ENCODE measurements at regions not wholly inside any gene's neighbourhood (a gene's known extent, or its start where the extent isn't known, plus 50 kb on each side); places are given as distances from the start of the nearest gene placed in this dataset.

GRCh38 chr9:38179965-38180364 is 110.9 kb upstream of the SHB start:
- no peak overlapping the region for H3K4me3 Mint-ChIP-seq
- H3K36me3 ChIP-seq (ENCODE audit: control insufficient read depth, insufficient read depth, low read length) = no peaks in the 10 kb centered on the region
- DNase-seq (no peak), ATAC-seq (no peak)
- no peaks in the 10 kb centered on the region for H3K9me3 ChIP-seq (ENCODE audit: control insufficient read depth, insufficient read depth, low read length)
- peaks cover 7 to 23% of the 10 kb centered on the region in 2 donors for H3K4me1 Mint-ChIP-seq
- TF ChIP-seq, protein P1, sequence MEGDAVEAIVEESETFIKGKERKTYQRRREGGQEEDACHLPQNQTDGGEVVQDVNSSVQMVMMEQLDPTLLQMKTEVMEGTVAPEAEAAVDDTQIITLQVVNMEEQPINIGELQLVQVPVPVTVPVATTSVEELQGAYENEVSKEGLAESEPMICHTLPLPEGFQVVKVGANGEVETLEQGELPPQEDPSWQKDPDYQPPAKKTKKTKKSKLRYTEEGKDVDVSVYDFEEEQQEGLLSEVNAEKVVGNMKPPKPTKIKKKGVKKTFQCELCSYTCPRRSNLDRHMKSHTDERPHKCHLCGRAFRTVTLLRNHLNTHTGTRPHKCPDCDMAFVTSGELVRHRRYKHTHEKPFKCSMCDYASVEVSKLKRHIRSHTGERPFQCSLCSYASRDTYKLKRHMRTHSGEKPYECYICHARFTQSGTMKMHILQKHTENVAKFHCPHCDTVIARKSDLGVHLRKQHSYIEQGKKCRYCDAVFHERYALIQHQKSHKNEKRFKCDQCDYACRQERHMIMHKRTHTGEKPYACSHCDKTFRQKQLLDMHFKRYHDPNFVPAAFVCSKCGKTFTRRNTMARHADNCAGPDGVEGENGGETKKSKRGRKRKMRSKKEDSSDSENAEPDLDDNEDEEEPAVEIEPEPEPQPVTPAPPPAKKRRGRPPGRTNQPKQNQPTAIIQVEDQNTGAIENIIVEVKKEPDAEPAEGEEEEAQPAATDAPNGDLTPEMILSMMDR (IDR thresholded peaks at IDR 0.05) = no peak
- no peak overlapping the region for H3K4me3 ChIP-seq (ENCODE audit: low read length)
- H3K27me3 Mint-ChIP-seq (ENCODE audit: low read depth in 2 of 2) = peaks cover 0 to 2% of the 10 kb centered on the region in 2 donors
- no peaks in the 10 kb centered on the region for H3K9me3 Mint-ChIP-seq
- no peak overlapping the region for H3K27ac ChIP-seq (ENCODE audit: low read length)
- intact Hi-C loops (cut with micrococcal nuclease) = no loop called here
- no peaks in the 10 kb centered on the region for H3K27me3 ChIP-seq (ENCODE audit: control insufficient read depth, insufficient read depth, low read length)
- no peak overlapping the region for H3K27ac Mint-ChIP-seq
- H3K36me3 Mint-ChIP-seq = no peaks in the 10 kb centered on the region
- WGBS (ENCODE audit: insufficient coverage) = 93% methylated on average over 3 of the region's 3 CpGs
- peaks cover 3% of the 10 kb centered on the region for H3K4me1 ChIP-seq (ENCODE audit: control insufficient read depth, insufficient read depth, low read length)

DNA sequence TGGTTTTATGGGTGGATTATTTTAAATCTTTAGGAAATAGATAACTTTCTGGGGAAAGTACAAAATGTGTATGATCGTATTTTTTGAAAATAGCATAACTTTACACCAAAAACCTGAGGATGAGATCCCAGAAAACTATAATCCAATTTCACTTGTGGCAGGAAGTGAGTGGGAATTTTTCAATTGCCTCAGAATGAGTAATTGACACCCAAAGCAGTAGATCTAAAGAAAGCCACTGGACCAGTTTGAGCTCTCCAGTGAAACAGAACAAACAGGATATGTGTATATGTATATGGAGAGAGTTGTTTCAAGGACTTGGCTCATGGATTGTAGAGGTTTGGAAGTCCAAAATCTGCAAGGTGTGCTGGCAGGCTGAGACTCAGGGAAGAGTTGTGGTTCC is 109.2 kb upstream of the SHB start:
- no peak for DNase-seq
- TF ChIP-seq, protein P1 (IDR thresholded peaks at IDR 0.05) = no peak
- peak overlapping the region in 1 of 2 donors; percentile 47 for H3K27ac Mint-ChIP-seq
- Histone ChIP-seq H3K27ac (ENCODE audit: low read length) (no peak overlapping the region), H3K4me3 (ENCODE audit: low read length) (no peak overlapping the region), H3K4me1 (ENCODE audit: control insufficient read depth, insufficient read depth, low read length) (peaks cover 3% of the 10 kb centered on the region), H3K9me3 (ENCODE audit: control insufficient read depth, insufficient read depth, low read length) (no peaks in the 10 kb centered on the region), H3K27me3 (ENCODE audit: control insufficient read depth, insufficient read depth, low read length) (no peaks in the 10 kb centered on the region), H3K36me3 (ENCODE audit: control insufficient read depth, insufficient read depth, low read length) (no peaks in the 10 kb centered on the region)
- no peaks in the 10 kb centered on the region for H3K9me3 Mint-ChIP-seq
- H3K27me3 Mint-ChIP-seq (ENCODE audit: low read depth in 2 of 2) = peaks cover 4 to 7% of the 10 kb centered on the region in 2 donors
- peaks cover 7 to 23% of the 10 kb centered on the region in 2 donors for H3K4me1 Mint-ChIP-seq
- H3K4me3 Mint-ChIP-seq = no peak overlapping the region
- no peaks in the 10 kb centered on the region for H3K36me3 Mint-ChIP-seq
- ATAC-seq = no peak
- intact Hi-C loops (cut with micrococcal nuclease) = no loop called here
- no CpG with 5 or more reads among the region's 1 CpG for WGBS (ENCODE audit: insufficient coverage)

DNA sequence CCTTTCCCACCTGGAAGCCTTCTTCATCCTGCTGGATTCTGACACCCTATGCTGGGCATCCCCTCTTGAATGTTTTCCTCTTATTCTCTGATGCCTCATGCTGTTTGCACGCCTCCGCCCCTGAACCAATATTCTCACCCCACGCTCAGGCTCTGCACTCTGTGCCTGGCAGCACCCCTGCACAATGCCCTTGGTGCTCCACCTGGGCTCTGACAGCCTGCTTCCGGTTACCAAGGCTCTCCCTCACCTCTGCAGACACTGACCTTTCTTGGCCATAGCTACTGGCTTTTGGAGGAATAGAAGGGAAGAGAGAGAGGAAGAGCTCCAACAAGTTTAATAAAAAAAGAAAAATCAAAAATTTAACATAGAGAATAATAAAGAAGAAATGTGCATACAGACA is 108.7 kb upstream of the SHB start:
- intact Hi-C loops (cut with micrococcal nuclease) = no loop called here
- H3K9me3 Mint-ChIP-seq = no peaks in the 10 kb centered on the region
- no peak overlapping the region for H3K4me3 Mint-ChIP-seq
- ATAC-seq (no peak), DNase-seq (no peak)
- H3K36me3 ChIP-seq (ENCODE audit: control insufficient read depth, insufficient read depth, low read length) = no peaks in the 10 kb centered on the region
- H3K4me3 ChIP-seq (ENCODE audit: low read length) = no peak overlapping the region
- peak overlapping the region in 1 of 2 donors; percentile 47 for H3K27ac Mint-ChIP-seq
- H3K4me1 ChIP-seq (ENCODE audit: control insufficient read depth, insufficient read depth, low read length) = peaks cover 3% of the 10 kb centered on the region
- H3K9me3 ChIP-seq (ENCODE audit: control insufficient read depth, insufficient read depth, low read length) = no peaks in the 10 kb centered on the region
- TF ChIP-seq, protein P1 (IDR thresholded peaks at IDR 0.05) = no peak
- H3K36me3 Mint-ChIP-seq = no peaks in the 10 kb centered on the region
- peaks cover 5 to 7% of the 10 kb centered on the region in 2 donors for H3K27me3 Mint-ChIP-seq (ENCODE audit: low read depth in 2 of 2)
- H3K4me1 Mint-ChIP-seq = peaks cover 7 to 23% of the 10 kb centered on the region in 2 donors
- 85% methylated on average over 4 of the region's 4 CpGs for WGBS (ENCODE audit: insufficient coverage)
- no peak overlapping the region for H3K27ac ChIP-seq (ENCODE audit: low read length)
- no peaks in the 10 kb centered on the region for H3K27me3 ChIP-seq (ENCODE audit: control insufficient read depth, insufficient read depth, low read length)

GRCh38 chr9:38176251-38176650 is 107.2 kb upstream of the SHB start:
- peaks cover 3% of the 10 kb centered on the region for H3K4me1 ChIP-seq (ENCODE audit: control insufficient read depth, insufficient read depth, low read length)
- no peak overlapping the region for H3K4me3 ChIP-seq (ENCODE audit: low read length)
- TF ChIP-seq, protein P1 (IDR thresholded peaks at IDR 0.05) = no peak
- intact Hi-C loops (cut with micrococcal nuclease) = no loop called here
- H3K36me3 ChIP-seq (ENCODE audit: control insufficient read depth, insufficient read depth, low read length) = no peaks in the 10 kb centered on the region
- H3K27ac ChIP-seq (ENCODE audit: low read length) = no peak overlapping the region
- Mint-ChIP-seq H3K4me1 (peaks cover 7 to 15% of the 10 kb centered on the region in 2 donors), H3K9me3 (peaks cover 0 to 4% of the 10 kb centered on the region in 2 donors), H3K27me3 (ENCODE audit: low read depth in 2 of 2) (peaks cover 5 to 7% of the 10 kb centered on the region in 2 donors), H3K27ac (no peak overlapping the region), H3K36me3 (no peaks in the 10 kb centered on the region), H3K4me3 (no peak overlapping the region)
- H3K9me3 ChIP-seq (ENCODE audit: control insufficient read depth, insufficient read depth, low read length) = no peaks in the 10 kb centered on the region
- DNase-seq = no peak
- ATAC-seq = no peak
- H3K27me3 ChIP-seq (ENCODE audit: control insufficient read depth, insufficient read depth, low read length) = no peaks in the 10 kb centered on the region
- no CpG with 5 or more reads among the region's 1 CpG for WGBS (ENCODE audit: insufficient coverage)
